ENCODE measurements at regions not wholly inside any gene's neighbourhood (a gene's known extent, or its start where the extent isn't known, plus 50 kb on each side); places are given as distances from the start of the nearest gene placed in this dataset.

DNA sequence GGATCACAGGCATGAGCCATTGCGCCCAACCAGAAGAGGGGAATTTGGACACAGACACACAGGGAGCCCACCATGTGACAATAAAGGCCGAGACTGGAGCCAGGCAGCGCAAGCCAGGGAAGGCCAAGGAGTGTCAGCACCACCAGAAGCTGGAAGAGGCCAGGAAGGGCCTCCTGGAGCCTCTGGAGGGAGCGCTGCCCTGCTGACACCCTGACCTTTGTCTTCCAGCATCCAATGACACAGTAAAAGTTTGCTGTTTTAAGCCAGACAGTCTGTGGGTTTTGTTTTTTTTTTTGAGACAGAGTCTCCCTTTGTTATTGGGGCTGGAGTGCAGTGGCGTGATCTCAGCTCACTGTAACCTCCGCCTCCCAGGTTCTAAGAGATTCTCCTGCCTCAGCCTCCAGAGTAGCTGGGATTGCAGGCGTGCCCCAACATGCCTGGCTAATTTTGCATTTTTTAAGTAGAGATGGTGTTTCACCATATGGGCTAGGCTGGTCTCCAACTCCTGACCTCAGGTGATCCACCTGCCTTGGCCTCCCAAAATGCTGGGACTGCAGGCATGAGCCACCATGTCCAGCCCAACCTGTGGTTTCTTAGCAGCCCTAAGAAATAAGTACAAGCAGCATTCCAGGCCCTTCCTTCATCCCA, 215.8 kb downstream of the CTTN start:
- no peak for DNase-seq (ENCODE audit: low spot score)
- intact Hi-C loops (cut with DNase I): no loop called here

DNA sequence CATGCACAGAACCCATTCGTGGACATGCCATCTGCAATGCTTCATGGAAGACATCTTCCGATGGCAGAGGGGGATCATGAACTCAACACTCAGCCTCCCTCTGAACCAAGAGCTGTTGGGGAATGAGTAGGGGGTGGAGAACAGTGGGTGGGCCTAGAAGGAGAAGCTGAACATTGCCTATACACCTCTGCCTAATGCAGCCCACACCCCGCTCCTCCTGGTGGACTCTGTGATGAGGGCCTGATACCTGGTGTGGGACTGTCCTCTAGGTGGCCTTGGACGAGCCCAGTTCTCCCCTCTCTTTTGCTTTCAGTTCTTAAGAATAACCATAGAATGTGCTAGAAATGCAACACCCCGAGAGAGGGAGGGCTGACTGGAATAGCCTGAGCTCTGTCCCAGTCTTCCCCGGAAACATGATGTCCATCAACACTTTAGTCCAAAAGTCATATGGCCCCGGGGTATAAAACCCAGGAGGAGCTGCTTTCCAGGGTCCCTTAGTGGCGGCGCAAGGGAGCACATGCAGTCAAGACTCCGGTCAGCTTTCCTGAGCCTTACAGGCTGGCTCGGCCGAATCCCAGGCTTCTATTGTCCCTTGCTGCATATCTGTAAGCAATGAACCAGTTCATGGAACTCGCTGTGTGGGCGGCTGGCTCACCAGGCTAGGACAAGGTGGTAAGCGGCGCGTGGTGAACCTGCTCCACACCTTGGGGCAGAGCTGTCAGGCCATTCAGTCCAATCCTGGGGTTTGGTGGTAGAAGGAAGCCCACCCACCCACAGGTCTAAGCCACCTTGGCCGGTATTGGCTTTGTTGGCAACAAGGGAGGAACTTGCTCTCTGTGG, 216.9 kb downstream of the CTTN start:
- intact Hi-C loops (cut with DNase I): no loop called here
- no peak for DNase-seq (ENCODE audit: low spot score)

DNA sequence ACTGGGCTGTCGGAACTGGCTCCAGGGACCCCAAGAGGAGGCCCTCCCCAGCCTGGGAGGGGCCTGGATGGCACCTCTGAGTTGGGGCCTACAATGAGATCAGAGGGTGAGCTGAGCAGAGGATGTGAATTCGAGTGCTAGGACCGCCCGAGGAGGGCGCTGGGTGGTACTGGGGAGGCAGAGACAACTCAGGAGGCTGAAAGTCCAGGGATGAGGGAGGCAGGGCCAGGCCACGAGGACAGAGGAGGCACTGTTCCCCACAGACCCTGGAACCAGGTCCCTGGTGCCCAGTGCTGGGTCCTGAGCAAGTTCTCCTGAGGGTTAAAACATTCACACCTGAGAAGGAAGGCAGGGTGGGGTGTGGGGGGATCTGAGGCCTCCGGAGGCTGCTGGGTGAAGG, 218.0 kb downstream of the CTTN start:
- intact Hi-C loops (cut with DNase I): no loop called here
- DNase-seq (ENCODE audit: low spot score): no peak

DNA sequence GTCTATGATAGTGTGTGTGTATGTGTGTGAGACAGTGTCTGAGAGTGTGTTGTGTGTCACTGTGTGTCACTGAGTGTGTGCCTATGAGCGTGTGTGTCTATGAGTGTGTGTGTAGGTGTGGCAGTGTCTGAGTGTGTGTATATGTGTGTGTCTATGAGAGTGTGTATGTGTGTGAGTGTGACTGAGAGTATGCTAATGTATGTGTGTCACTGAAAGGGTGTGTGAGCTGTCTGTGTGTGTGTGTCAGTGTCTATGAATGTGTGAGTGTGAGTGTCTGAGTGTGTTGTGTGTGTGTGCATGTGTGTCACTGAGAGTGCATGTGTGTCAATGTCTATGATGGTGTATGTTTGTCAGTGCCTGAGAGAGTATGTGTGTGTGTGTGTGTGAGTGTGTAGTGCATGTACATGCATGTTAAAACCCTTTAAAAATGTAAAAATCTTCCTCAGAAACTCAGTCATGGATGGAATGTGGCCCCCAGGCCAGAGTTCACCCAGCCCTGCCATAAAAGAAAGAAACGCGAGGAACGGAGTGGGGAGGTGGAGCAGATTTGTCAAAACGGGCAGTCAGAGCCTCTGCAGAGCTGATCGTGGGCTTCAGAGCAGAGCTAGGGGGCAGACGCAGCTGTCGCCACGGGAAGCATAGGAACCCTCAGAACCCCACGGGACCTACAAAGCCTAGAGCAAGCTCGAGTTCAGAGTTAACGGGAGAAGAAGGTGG, 218.8 kb downstream of the CTTN start:
- DNase-seq (ENCODE audit: low spot score): no peak
- intact Hi-C loops (cut with DNase I): no loop called here

DNA sequence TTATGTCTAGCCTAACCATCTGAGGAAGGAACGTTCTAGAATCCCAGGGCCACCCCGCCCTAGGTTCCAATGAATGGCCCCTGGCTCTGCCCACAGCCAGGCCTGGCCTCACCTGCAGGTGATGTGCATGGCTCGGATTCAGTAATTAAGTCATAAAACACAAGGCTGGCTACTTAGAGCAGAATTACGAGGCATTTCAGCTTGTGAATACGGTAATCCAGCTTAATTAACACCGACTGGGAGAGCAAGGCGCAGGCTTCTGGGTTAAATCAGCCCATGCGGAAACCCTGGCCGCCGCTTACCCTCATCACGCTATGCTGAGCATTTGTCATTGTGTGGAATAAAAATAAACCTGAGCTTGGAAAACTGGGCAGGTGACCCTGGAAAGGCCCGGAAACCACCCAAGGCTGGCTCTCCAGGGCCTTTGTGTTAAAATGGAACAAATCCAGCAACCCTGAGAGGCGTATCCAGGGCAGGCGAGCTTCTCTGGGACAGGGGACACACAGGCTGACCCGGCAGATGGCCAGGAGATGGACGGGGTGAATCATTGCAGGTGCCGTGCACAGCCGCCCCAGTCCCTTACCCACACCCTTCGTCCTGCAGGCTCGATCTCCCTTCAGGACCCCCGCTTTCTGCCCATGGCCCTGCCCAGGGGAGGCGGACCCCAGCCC, 220.2 kb downstream of the CTTN start:
- intact Hi-C loops (cut with DNase I): no loop called here
- no peak for DNase-seq (ENCODE audit: low spot score)

DNA sequence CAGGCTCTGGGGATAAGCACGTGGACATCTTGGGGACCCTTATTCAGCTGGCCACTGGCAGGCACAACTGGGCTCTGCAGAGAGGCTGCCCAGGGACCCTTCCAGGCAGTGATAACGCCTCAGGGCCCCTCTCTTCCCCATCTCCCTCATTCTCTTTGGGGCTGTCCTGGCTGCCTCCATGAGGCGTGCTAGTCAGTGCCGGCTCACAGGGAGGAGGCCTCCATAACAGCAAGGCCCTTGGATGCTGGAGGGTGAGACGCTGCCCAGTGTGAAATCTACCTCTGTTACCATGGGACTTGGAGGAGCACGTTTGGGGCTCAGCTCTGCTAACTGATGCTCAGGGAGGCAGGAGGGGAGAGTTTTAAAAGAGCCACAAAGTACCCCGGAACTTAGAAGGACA, 221.3 kb downstream of the CTTN start:
- intact Hi-C loops (cut with DNase I): no loop called here
- no peak for DNase-seq (ENCODE audit: low spot score)

DNA sequence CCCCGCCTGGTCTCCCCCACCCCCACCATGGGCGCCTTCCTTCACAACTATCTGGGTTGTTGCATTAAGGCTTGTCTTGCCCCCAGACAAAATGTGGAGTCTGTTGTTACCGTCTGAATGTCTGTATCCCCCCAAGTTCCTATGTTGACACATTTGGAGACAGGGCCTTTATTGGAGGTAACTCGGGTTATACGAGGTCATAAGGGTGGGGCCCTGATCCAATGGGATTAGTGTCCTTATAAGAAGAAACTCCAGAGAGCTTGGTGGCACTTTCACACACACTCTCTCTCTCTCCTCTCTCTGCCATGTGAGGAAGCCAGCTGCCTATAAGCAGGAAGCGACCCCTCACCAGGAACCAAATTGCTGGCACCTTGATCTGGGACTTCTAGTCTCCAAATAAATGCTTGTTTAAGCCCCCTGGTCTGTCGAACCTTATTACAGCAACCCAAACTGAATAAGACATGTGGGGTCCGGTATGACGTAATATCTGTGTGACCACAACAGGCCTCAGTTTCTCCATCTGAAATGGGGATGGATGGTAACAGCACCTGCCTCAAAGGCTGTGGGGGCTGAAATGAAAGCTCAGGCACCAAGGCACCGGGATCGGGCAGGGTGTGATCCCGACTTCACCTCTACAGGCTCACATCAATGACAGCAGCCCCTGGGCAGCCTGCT, 222.3 kb downstream of the CTTN start:
- DNase-seq (ENCODE audit: low spot score): no peak
- intact Hi-C loops (cut with DNase I): no loop called here

DNA sequence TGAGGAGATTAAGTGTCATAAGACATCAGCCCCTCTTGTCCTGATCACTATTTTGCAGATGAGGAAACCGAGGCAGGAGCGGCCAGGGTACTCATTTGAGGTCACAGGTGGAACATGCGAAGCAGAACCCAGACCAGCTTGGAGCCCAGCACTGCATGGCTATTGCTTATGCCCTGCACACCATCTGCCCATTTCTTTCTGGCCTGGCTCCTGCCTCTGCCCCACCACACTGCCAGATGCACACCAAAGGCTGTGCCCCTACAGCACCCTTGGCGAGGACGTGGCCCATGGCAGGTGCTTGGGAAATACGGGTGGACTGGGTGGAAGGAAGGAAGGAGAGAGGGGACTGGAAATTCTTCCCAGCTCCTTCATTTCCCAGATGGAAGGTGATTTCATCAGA, 222.9 kb downstream of the CTTN start:
- intact Hi-C loops (cut with DNase I): no loop called here
- DNase-seq (ENCODE audit: low spot score): no peak

DNA sequence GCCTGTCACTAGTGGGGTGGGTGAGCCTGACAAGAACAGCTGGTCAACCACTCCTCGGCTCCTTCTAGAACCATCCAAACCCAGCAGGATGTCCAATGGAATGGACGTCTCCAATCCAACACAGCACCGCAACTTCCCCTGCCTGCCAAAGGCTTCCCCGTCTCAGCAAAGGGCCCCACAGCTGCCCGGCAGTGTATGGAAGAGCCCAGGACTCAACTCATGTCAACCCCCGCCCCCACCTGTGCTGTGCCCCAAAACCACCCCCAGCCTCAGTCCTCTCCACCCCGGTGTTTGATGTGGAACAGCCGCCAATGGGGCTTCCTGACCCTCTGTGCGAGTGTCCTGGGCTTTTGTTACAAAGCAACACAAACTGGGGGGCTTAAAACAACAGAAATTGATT, 223.8 kb downstream of the CTTN start:
- intact Hi-C loops (cut with DNase I): no loop called here

DNA sequence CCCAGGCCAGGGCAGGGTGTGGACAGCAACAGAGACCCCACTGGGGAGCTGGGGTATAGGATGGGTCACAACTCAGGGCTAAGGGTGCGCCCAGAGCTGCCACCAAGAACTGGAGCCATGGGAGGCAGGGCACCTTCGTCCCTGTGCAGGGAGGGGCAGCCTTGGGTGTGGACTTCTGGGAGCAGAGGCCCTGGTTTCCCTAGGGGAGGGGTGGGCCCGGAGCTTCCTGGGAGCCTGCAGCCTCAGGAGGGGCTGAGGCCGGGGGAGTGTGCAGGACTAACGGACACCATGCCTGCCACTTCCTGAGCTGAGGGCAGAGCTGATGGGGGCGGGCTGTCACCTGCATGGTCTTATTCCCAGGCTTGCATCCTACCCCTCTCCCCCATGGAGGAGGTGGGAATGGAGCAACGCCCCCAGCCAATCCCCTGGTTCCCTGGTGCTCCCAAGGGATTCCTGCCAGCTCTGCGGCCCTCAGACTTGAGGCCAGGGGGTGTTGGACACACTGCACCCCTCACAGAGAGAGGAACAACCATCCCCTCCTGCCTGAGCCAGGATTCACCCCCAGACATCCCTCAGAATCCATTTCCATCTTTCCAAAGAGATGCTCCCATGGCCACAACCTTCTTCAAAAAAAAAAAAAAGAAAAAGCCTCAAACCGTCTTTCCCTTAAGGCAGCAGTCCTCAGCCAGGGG, 225.7 kb downstream of the CTTN start:
- DNase-seq (ENCODE audit: low spot score): no peak
- intact Hi-C loops (cut with DNase I): no loop called here

More for the DNA sequence above, 223.8 kb downstream of the CTTN start:
- DNase-seq (ENCODE audit: low spot score): no peak

DNA sequence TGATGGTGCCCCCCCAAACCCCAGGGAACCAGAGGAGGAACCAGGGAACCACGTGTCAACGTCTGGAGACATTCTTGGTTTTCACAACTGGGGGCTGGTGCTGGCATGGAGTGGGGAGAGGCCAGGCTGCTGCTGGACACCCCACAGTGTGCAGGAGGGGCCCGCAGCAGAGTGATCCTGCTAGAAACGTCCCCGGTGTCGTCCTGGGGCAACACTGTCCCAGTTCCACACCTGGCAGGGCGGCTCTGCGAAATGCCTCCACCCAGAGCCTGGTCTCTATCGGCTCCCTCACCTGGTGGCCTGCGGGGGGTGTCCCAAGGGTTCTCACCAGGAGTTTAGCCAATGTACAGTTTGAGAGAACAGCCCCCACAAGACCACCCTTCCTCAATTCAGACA, 226.3 kb downstream of the CTTN start:
- intact Hi-C loops (cut with DNase I): no loop called here
- DNase-seq (ENCODE audit: low spot score): no peak

DNA sequence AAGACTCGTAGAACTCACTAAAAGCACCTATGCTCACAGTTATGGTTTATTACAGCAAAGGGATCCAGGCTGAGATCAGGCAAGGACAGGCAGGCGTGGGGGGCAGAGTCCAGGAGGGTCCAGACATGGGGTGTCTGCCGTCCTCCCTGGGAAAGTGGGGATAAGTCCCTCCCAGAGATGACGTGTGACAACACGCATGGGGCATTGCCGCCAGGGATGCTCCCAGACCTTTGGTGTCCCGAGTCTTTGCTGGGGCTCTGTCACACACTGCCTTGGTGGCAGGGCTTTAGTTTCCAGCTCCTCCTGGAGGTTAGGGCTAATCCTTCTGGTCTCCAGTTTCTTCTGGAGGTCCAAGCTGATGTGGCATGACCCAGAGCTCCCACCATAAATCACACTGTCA, 226.7 kb downstream of the CTTN start:
- DNase-seq (ENCODE audit: low spot score): no peak

DNA sequence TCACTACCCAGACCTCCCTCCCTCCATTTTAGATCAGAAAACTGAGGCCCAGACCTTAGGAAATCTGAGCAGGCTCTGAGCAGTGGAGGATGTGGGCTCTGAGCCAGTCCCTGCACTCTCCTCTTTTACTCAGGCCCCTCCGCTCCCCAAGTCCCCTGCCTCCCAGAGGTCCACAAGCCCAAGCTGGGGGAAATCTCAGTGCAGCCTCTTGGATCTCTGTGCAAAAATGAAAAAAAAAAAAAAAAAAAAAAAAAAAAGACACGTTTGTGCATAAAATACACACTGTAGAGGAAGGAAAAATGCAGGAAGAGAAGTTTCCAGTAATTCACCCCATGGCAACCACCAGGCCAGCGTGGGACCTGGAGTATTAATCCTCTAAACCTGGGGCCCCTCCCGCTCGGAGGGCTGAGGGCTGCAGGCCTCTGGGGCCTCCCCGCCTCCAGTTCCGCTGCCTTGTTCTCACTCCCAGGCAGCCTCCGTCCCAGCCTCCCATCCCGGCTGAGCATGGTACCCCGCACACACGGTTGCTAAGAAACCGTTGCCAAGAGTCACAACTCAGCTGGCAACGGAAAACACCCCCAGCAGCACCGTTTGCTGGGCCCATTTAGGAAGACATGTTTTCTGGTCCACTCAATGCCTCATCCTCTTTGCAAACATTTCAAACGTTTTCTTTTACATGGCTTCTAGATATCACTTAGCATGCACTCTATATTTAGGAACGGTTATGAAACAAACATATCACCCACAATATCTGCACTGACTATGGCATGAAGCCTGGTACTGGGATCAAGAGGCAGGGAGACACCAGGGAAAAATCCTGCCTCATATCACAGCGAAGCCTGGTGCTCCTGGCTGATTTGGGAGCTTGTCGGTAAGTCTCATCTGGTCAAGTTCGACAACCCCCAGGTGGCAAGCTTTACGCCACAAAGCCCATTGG, 227.5 kb downstream of the CTTN start:
- intact Hi-C loops (cut with DNase I): no loop called here

More for the DNA sequence above, 226.7 kb downstream of the CTTN start:
- intact Hi-C loops (cut with DNase I): no loop called here

DNA sequence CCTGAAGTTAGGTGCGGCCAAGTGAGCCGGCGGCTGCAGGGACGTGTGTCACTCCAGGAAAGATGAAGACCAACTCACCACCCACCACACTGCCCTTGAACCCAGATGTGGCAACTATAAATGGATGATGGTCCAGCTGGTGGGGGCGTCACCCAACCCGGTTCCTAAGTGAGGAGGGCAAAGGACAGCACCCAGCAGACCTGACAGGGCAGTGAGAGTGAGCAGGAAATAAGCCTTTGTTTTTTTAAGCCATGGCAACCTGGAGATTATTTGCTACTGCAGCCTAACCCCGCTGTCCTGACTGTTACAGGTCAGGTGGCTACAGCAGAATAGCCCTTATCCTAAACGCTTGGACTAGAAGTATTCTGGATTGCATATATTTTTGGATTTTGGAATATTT, 228.9 kb downstream of the CTTN start:
- intact Hi-C loops (cut with DNase I): no loop called here

More for the DNA sequence above, 227.5 kb downstream of the CTTN start:
- DNase-seq (ENCODE audit: low spot score): no peak

DNA sequence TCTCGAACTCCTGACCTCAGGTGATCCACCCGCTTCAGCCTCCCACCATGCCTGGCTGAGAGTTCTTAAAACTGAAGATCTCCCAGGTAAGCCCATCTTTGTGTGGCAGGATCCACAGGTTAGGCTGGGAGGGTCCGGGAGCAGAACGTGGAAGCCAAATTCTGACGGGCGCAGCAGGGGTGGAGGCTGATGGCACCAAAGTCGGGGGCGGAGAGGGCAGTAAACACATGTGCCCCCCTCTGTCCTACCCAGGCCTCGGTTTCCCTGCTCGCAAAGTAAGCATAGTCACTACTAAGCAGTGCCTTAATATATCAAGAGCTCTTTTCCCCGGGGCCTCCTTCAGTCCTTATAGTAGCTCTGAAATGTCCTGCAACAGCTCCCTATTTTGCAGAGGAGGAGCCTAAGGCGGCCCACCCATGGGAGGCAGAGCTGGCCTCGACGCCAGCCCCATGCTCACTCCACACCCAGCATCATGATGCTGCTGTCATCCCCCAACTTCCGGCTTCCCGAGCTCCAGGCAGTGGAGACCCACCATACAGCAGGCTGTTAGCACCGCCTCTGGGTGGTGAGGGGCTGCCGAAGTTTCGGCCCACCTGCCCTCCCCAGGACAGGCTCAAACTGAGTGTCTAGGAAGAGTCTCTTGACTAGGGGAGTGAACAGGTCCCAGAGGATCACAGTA, 230.0 kb downstream of the CTTN start:
- intact Hi-C loops (cut with DNase I): no loop called here
- DNase-seq (ENCODE audit: low spot score): no peak

More for the DNA sequence above, 228.9 kb downstream of the CTTN start:
- no peak for DNase-seq (ENCODE audit: low spot score)

DNA sequence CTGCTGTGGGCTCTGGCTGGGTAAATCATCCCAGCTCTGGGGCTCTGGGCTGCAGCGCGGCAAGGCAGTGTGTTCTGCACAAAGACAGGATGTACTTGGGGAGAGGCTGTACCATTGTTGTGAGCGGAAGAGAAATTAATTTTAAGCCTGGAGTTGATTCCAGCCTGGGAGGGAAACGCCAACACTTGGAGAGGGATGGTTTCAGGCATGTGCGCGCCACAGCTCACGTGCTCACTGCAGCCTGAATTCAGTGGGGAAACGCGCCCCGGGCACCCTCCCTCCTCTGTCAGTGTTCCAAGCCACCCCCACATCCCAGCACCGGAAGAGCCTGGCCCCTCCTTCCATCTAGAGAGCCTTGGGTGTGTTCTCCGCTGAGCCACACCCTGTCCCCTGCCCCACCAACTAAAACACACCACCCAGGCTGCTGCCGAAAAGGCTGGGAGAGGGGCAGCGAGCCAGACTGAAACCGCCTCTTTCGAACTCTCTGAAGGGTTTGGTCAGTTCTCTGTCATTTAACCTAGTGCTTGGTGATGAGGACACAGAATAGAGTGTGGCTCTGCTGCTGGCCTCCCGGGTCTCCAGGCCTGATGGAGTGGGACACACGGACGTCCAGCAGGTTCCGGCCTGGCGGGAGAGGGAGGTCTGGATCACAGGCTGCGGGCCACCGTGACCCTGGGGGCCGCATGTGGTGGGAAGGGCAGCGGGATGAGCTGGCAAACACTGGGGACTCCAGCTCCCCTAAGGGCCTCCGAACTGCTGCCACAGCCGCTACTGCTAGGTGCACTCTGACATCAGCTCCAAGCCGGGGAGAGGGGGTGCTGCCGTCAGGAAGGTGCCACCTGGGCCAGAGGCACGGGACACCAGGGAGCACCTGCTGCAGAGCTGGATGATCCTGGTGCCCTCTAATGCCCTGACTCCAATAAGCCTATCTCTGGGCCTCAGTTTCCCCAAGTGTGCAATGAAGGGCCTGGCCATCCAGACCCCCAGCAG, 230.8 kb downstream of the CTTN start:
- intact Hi-C loops (cut with DNase I): no loop called here
- DNase-seq (ENCODE audit: low spot score): no peak
